ENCODE measurements at regions not wholly inside any gene's neighbourhood (a gene's known extent, or its start where the extent isn't known, plus 50 kb on each side); places are given as distances from the start of the nearest gene placed in this dataset.

DNA sequence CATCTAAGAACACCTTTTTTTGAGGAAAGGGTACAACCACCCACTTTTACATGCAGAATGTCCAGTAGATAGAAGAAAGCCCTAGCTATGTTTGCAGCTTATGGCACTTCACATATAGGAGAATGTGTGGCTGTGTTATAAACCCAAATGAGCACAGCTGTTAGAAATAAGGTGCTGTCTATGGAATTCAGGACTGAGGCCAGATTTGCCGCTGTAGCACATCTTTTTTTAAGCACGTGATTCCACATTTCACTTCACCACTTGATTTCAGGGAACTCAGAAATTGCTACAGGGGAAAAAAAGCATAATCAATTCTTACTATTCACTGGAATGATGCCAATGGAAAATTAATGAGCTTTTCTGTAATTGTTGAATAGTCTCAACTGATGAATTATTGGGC lies 147.2 kb upstream of the ADAMTS5 start:
- Histone ChIP-seq H3K4me1 (ENCODE audit: control insufficient read depth in 1 of 2, insufficient read depth in 2 of 2, low read length in 2 of 2) (no peaks in the 10 kb centered on the region), H2AFZ (ENCODE audit: insufficient read depth, low read depth, low read length, poor library complexity, severe bottlenecking) (no peak overlapping the region), H3K9ac (ENCODE audit: insufficient read depth, low read length, poor library complexity, severe bottlenecking) (no peak overlapping the region), H3K4me3 (replicated peaks in 1 of 3; ENCODE audit: low read depth in 2 of 3, low read length in 3 of 3) (no peak overlapping the region), H3K27ac (ENCODE audit: low read depth in 1 of 2, low read length in 2 of 2) (no peak overlapping the region), H3K79me2 (ENCODE audit: insufficient read depth, low read length) (no peaks in the 10 kb centered on the region), H4K20me1 (ENCODE audit: insufficient read depth, low read length) (no peaks in the 10 kb centered on the region), H3K4me2 (replicated peaks; ENCODE audit: extremely low read depth, low read length, poor library complexity, severe bottlenecking) (no peak overlapping the region), H3K36me3 (replicated peaks in 1 of 2; ENCODE audit: control insufficient read depth in 1 of 2, insufficient read depth in 2 of 2, low read length in 2 of 2) (no peaks in the 10 kb centered on the region), H3K9me3 (replicated peaks in 1 of 2; ENCODE audit: control insufficient read depth in 1 of 2, insufficient read depth in 1 of 2, low read length in 2 of 2) (peaks cover 0 to 3% of the 10 kb centered on the region in 2 donors), H3K27me3 (ENCODE audit: control insufficient read depth in 2 of 2, insufficient read depth in 2 of 2, low read length in 2 of 2) (no peaks in the 10 kb centered on the region)
- DNase-seq: no peak
- intact Hi-C loops (cut with micrococcal nuclease): no loop called here
- Mint-ChIP-seq H3K27ac (no peak overlapping the region), H3K4me3 (no peak overlapping the region), H3K4me1 (no peaks in the 10 kb centered on the region), H3K9me3 (peaks cover 0 to 8% (median 3%) of the 10 kb centered on the region in 7 donors), H3K27me3 (ENCODE audit: low read depth in 3 of 3) (no peaks in the 10 kb centered on the region), H3K36me3 (no peaks in the 10 kb centered on the region)
- no CpG with 5 or more reads among the region's 2 CpGs for WGBS (ENCODE audit: insufficient coverage)
- TF ChIP-seq, protein P1, sequence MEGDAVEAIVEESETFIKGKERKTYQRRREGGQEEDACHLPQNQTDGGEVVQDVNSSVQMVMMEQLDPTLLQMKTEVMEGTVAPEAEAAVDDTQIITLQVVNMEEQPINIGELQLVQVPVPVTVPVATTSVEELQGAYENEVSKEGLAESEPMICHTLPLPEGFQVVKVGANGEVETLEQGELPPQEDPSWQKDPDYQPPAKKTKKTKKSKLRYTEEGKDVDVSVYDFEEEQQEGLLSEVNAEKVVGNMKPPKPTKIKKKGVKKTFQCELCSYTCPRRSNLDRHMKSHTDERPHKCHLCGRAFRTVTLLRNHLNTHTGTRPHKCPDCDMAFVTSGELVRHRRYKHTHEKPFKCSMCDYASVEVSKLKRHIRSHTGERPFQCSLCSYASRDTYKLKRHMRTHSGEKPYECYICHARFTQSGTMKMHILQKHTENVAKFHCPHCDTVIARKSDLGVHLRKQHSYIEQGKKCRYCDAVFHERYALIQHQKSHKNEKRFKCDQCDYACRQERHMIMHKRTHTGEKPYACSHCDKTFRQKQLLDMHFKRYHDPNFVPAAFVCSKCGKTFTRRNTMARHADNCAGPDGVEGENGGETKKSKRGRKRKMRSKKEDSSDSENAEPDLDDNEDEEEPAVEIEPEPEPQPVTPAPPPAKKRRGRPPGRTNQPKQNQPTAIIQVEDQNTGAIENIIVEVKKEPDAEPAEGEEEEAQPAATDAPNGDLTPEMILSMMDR (IDR thresholded peaks at IDR 0.05): no peak

DNA sequence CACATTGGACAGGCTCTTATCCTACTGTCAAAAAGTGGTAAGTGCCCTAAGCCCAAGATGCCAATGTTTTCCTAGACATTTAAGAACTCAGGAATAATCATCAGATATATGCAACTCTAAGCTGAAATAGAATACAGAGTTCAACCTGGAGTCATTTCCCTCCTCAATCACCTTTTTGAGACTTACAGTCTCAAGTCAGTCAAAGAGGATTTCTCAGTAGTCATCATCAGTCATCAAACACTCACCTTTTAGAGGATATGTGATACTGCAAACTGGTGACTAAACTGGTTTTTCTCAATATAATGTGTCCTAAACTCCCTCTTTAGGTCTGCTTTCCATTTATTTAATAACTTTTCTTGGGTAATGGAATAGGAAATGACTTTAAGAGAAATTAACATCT lies 145.3 kb upstream of the ADAMTS5 start:
- Histone ChIP-seq H3K36me3 (replicated peaks in 1 of 2; ENCODE audit: control insufficient read depth in 1 of 2, insufficient read depth in 2 of 2, low read length in 2 of 2) (no peaks in the 10 kb centered on the region), H2AFZ (ENCODE audit: insufficient read depth, low read depth, low read length, poor library complexity, severe bottlenecking) (no peak overlapping the region), H3K27ac (ENCODE audit: low read depth in 1 of 2, low read length in 2 of 2) (no peak overlapping the region), H3K9me3 (replicated peaks in 1 of 2; ENCODE audit: control insufficient read depth in 1 of 2, insufficient read depth in 1 of 2, low read length in 2 of 2) (peaks cover 0 to 3% of the 10 kb centered on the region in 2 donors), H3K9ac (ENCODE audit: insufficient read depth, low read length, poor library complexity, severe bottlenecking) (no peak overlapping the region), H3K4me3 (replicated peaks in 1 of 3; ENCODE audit: low read depth in 2 of 3, low read length in 3 of 3) (no peak overlapping the region), H4K20me1 (ENCODE audit: insufficient read depth, low read length) (no peaks in the 10 kb centered on the region), H3K4me1 (ENCODE audit: control insufficient read depth in 1 of 2, insufficient read depth in 2 of 2, low read length in 2 of 2) (no peaks in the 10 kb centered on the region), H3K27me3 (ENCODE audit: control insufficient read depth in 2 of 2, insufficient read depth in 2 of 2, low read length in 2 of 2) (no peaks in the 10 kb centered on the region), H3K4me2 (replicated peaks; ENCODE audit: extremely low read depth, low read length, poor library complexity, severe bottlenecking) (no peak overlapping the region), H3K79me2 (ENCODE audit: insufficient read depth, low read length) (no peaks in the 10 kb centered on the region)
- Mint-ChIP-seq H3K9me3 (peaks cover 0 to 8% (median 3%) of the 10 kb centered on the region in 7 donors), H3K4me3 (no peak overlapping the region), H3K27ac (no peak overlapping the region), H3K36me3 (no peaks in the 10 kb centered on the region), H3K27me3 (ENCODE audit: low read depth in 3 of 3) (no peaks in the 10 kb centered on the region), H3K4me1 (no peaks in the 10 kb centered on the region)
- intact Hi-C loops (cut with micrococcal nuclease): no loop called here
- TF ChIP-seq, protein P1 (IDR thresholded peaks at IDR 0.05): no peak
- DNase-seq: no peak
